ENCODE measurements at regions not wholly inside any gene's neighbourhood (a gene's known extent, or its start where the extent isn't known, plus 50 kb on each side); places are given as distances from the start of the nearest gene placed in this dataset.
"Not testable (repeated sequence)": the region's sequence is repeated elsewhere in the genome, so short reads cannot be mapped to it uniquely, and the experiment has no call there.

- no peak for DNase-seq
These were observed 304.6 kb downstream of the ABCC12 start for GRCh38 chr16:47851146-47851545.

GRCh38 chr16:47849736-47850135 lies 306.1 kb downstream of the ABCC12 start:
- no peak for DNase-seq

- no peak for DNase-seq
These were observed 307.2 kb downstream of the ABCC12 start for GRCh38 chr16:47848421-47849109.

GRCh38 chr16:47847220-47847970 lies 308.4 kb downstream of the ABCC12 start:
- DNase-seq, result no peak

- no peak for DNase-seq
These were observed 321.2 kb downstream of the ABCC12 start for GRCh38 chr16:47834485-47835024.

- DNase-seq, result no peak
These were observed 322.0 kb downstream of the ABCC12 start for GRCh38 chr16:47833771-47834170.

- no peak for DNase-seq
These were observed 325.8 kb downstream of the ABCC12 start for GRCh38 chr16:47829850-47830600.

- DNase-seq, result no peak
These were observed 329.7 kb downstream of the ABCC12 start for GRCh38 chr16:47826070-47826469.

- DNase-seq, result no peak
These were observed 338.7 kb downstream of the ABCC12 start for GRCh38 chr16:47817048-47817447.

GRCh38 chr16:47816511-47816910 lies 339.3 kb downstream of the ABCC12 start:
- DNase-seq, result no peak

- no peak for DNase-seq
These were observed 340.1 kb downstream of the ABCC12 start for GRCh38 chr16:47815655-47816054.

GRCh38 chr16:47811758-47812157 lies 344.0 kb downstream of the ABCC12 start:
- DNase-seq, result not testable (repeated sequence)

GRCh38 chr16:47806309-47806847 lies 345.2 kb downstream of the PHKB start:
- no peak for DNase-seq

GRCh38 chr16:47787696-47788095 lies 326.6 kb downstream of the PHKB start:
- DNase-seq, result no peak

GRCh38 chr16:47781673-47782072 lies 320.5 kb downstream of the PHKB start:
- DNase-seq, result no peak

GRCh38 chr16:47780213-47780875 lies 319.2 kb downstream of the PHKB start:
- no peak for DNase-seq

GRCh38 chr16:47779201-47780016 lies 318.3 kb downstream of the PHKB start:
- DNase-seq, result no peak

GRCh38 chr16:47778106-47778801 lies 317.1 kb downstream of the PHKB start:
- no peak for DNase-seq

- DNase-seq, result no peak
These were observed 316.1 kb downstream of the PHKB start for GRCh38 chr16:47777220-47777619.

- DNase-seq, result no peak
These were observed 313.5 kb downstream of the PHKB start for GRCh38 chr16:47774661-47775060.

- no peak for DNase-seq
These were observed 292.5 kb downstream of the PHKB start for GRCh38 chr16:47753659-47754058.

Data from right forelimb (tissue), 1 donor.